HG03460 (cell line): ENCODE measurements at regions not wholly inside any gene's neighbourhood (a gene's known extent, or its start where the extent isn't known, plus 50 kb on each side); places are given as distances from the start of the nearest gene placed in this dataset.
"Not testable (repeated sequence)": the region's sequence is repeated elsewhere in the genome, so short reads cannot be mapped to it uniquely, and the experiment has no call there.

Experiments
- ATAC-seq: cut with Tn5 transposase; IDR thresholded peaks from one replicate; pipeline ENCODE4 v1.9.1; 2021; ENCODE audit not compliant: unreplicated experiment

- not testable (repeated sequence) for ATAC-seq
These were observed 336.8 kb downstream of the CWH43 start for GRCh38 chr4:49322610-49323572.

- not testable (repeated sequence) for ATAC-seq
These were observed 337.5 kb downstream of the CWH43 start for GRCh38 chr4:49323573-49323940.
